HG03103 (cell line): ENCODE measurements at regions not wholly inside any gene's neighbourhood (a gene's known extent, or its start where the extent isn't known, plus 50 kb on each side); places are given as distances from the start of the nearest gene placed in this dataset.

Experiments
- ATAC-seq: cut with Tn5 transposase; IDR thresholded peaks from one replicate; pipeline ENCODE4 v1.9.1; 2021; ENCODE audit warnings: low read depth; ENCODE audit not compliant: unreplicated experiment

- no peak for ATAC-seq
These were observed 71.7 kb upstream of the SMLR1 start for GRCh38 chr6:130755368-130756034.

- no peak for ATAC-seq
These were observed 70.4 kb upstream of the SMLR1 start for GRCh38 chr6:130756824-130757223.

- no peak for ATAC-seq
These were observed 68.4 kb upstream of the SMLR1 start for GRCh38 chr6:130758813-130759212.

- no peak for ATAC-seq
These were observed 67.2 kb upstream of the SMLR1 start for GRCh38 chr6:130760006-130760405.

- ATAC-seq = no peak
These were observed 65.9 kb upstream of the SMLR1 start for GRCh38 chr6:130761286-130761685.

- ATAC-seq = no peak
These were observed 62.0 kb upstream of the SMLR1 start for GRCh38 chr6:130765181-130765727.

- ATAC-seq = no peak
These were observed 60.7 kb upstream of the SMLR1 start for GRCh38 chr6:130766239-130767144.

- no peak for ATAC-seq
These were observed 57.3 kb upstream of the SMLR1 start for GRCh38 chr6:130769861-130770260.

GRCh38 chr6:130771741-130772140, 55.5 kb upstream of the SMLR1 start:
- no peak for ATAC-seq

- ATAC-seq = no peak
These were observed 53.3 kb upstream of the SMLR1 start for GRCh38 chr6:130773860-130774259.

- no peak for ATAC-seq
These were observed 51.7 kb upstream of the SMLR1 start for GRCh38 chr6:130775411-130776012.

- peak; percentile 88 for ATAC-seq
These were observed 50.8 kb upstream of the SMLR1 start for GRCh38 chr6:130776287-130776925.
